Omental fat pad (tissue), 3 donors: ENCODE measurements at regions not wholly inside any gene's neighbourhood (a gene's known extent, or its start where the extent isn't known, plus 50 kb on each side); places are given as distances from the start of the nearest gene placed in this dataset.
A peak's percentile ranks its signal among the peaks of the same experiment; 100 is the strongest.

Experiments
- ATAC-seq: fragments of 150-250 bp; one replicate; pipeline ENCODE4 v1.9.1; 2016; ENCODE audit warnings: mild to moderate bottlenecking, moderate library complexity; ENCODE audit not compliant: low FRiP score
- DNase-seq: peaks from one replicate; pipeline ENCODE4 v3.0.0-alpha.2; 2019; ENCODE audit warnings: low spot score
- TF ChIP-seq, protein P1 (sequence below), 3 donors: fragments of 450-650 bp; IDR thresholded peaks; one replicate each; pipeline ENCODE4 v1.5.1; 2016 to 2017; ENCODE audit warnings: antibody characterized with exemption in 3 of 3, mild to moderate bottlenecking in 3 of 3, moderate library complexity in 2 of 3

- TF ChIP-seq, protein P1, sequence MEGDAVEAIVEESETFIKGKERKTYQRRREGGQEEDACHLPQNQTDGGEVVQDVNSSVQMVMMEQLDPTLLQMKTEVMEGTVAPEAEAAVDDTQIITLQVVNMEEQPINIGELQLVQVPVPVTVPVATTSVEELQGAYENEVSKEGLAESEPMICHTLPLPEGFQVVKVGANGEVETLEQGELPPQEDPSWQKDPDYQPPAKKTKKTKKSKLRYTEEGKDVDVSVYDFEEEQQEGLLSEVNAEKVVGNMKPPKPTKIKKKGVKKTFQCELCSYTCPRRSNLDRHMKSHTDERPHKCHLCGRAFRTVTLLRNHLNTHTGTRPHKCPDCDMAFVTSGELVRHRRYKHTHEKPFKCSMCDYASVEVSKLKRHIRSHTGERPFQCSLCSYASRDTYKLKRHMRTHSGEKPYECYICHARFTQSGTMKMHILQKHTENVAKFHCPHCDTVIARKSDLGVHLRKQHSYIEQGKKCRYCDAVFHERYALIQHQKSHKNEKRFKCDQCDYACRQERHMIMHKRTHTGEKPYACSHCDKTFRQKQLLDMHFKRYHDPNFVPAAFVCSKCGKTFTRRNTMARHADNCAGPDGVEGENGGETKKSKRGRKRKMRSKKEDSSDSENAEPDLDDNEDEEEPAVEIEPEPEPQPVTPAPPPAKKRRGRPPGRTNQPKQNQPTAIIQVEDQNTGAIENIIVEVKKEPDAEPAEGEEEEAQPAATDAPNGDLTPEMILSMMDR (IDR thresholded peaks at IDR 0.05): no peak
- ATAC-seq (peak; percentile 73), DNase-seq (peak; percentile 60)
Observed at GRCh38 chr5:139745132-139745799, 50.3 kb upstream of the PSD2 start.

DNA sequence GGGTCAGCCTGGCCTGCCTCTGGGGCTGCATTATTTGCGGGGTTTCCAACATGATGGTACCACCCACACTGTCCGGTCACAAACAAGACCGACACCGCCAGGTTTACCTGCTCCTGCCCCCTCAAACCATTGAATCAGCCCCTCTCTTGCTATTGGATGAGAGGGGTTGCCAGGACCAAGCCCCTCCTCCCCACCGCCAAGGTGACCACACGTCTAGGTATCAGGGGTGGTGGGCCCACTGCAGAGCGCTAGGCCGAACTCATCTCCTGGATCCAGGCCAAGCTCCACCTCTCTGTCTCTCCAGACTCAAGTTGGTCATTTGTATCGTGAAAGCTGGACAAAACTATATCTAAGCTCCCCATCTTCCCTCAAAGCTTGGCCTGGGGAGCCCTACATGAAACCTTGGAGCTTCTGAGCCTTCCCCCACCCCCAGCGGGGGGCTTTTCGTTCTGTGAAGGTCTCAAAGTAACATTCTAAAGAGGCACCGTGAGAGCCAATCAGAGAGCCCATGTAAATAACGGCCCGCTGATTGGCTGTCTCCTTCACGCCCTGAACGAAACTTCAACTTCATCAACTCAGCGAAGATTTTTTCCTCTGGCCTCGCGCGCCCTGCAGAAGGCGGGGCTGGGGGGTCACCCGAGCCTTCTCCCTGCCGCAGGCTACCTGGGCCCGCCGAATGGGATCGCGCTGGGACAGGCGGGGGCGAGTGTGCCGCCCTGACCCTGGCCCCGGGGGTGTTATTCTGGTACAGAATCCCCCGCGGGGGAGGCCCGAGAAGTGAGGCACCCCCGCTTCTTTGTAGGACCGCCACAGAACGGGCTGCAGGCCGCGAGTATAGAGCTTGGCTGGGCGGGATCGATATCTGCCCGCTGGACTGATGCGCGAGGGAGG is 49.6 kb upstream of the PSD2 start:
- DNase-seq: peak; percentile 50
- ATAC-seq: peak; percentile 30
- TF ChIP-seq, protein P1 (IDR thresholded peaks at IDR 0.05): no peak
